ENCODE measurements at regions not wholly inside any gene's neighbourhood (a gene's known extent, or its start where the extent isn't known, plus 50 kb on each side); places are given as distances from the start of the nearest gene placed in this dataset.

DNA sequence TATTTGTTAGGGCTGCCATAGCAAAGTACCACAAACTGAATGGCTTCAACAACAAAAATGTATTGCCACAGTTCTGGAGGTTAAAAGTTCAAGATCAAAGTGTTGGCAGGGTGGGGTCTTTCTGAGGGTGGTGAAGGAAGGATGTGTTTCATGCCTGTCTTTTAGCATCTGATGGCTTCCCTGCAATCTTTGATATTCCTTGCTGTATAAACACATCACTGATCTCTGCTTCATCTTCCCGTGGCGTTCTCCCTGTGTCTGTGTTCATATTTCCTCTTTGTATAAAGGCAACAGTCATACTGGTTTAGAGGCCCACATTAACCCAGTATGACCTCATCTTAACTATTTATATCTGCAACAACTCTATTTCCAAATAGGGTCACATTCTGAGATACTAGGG is 167.5 kb downstream of the BTG1 start:
- H3K4me1 ChIP-seq: no peaks in the 10 kb centered on the region
- 31 to 54% methylated on average over 2 of the region's 2 CpGs for WGBS, 2 donors (ENCODE audit: low coverage in 1 of 2)
- ATAC-seq: no peak
- TF ChIP-seq EP300 (IDR thresholded peaks at IDR 0.05): no peak
- no peak for TF ChIP-seq POLR2AphosphoS5 (IDR thresholded peaks at IDR 0.05)
- no peak for TF ChIP-seq POLR2A (IDR thresholded peaks at IDR 0.05)
- TF ChIP-seq, protein P1, sequence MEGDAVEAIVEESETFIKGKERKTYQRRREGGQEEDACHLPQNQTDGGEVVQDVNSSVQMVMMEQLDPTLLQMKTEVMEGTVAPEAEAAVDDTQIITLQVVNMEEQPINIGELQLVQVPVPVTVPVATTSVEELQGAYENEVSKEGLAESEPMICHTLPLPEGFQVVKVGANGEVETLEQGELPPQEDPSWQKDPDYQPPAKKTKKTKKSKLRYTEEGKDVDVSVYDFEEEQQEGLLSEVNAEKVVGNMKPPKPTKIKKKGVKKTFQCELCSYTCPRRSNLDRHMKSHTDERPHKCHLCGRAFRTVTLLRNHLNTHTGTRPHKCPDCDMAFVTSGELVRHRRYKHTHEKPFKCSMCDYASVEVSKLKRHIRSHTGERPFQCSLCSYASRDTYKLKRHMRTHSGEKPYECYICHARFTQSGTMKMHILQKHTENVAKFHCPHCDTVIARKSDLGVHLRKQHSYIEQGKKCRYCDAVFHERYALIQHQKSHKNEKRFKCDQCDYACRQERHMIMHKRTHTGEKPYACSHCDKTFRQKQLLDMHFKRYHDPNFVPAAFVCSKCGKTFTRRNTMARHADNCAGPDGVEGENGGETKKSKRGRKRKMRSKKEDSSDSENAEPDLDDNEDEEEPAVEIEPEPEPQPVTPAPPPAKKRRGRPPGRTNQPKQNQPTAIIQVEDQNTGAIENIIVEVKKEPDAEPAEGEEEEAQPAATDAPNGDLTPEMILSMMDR (IDR thresholded peaks at IDR 0.05): no peak
- H3K4me3 ChIP-seq: no peak overlapping the region
- H3K9me3 ChIP-seq: no peaks in the 10 kb centered on the region
- no peaks in the 10 kb centered on the region for H3K27me3 ChIP-seq
- H3K27ac ChIP-seq: no peak overlapping the region
- H3K36me3 ChIP-seq: no peaks in the 10 kb centered on the region

DNA sequence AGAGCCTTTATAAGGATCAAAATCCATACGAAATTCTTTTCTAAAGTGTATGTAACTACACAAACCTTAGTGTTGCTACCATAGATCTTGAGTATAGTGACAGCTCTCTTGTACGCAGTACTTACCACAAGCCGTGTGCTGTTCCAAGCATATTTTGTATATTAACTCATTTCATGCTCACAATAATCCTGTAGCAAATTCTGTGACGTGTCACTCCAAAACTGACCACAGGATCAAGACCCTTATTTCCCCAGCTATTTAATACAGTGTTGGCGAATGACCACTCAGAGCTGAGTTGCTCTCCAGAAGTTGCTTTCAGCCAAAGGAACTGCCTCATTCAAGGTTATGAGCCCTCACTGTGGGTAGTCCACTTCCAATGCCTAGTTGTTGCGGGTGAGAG is 169.8 kb downstream of the BTG1 start:
- TF ChIP-seq POLR2AphosphoS5 (IDR thresholded peaks at IDR 0.05): no peak
- TF ChIP-seq, protein P1 (IDR thresholded peaks at IDR 0.05): no peak
- no peak for TF ChIP-seq EP300 (IDR thresholded peaks at IDR 0.05)
- TF ChIP-seq POLR2A (IDR thresholded peaks at IDR 0.05): no peak
- Histone ChIP-seq H3K4me1 (no peaks in the 10 kb centered on the region), H3K27me3 (no peaks in the 10 kb centered on the region), H3K4me3 (no peak overlapping the region), H3K36me3 (no peaks in the 10 kb centered on the region), H3K9me3 (no peaks in the 10 kb centered on the region), H3K27ac (no peak overlapping the region)
- WGBS, 2 donors (ENCODE audit: low coverage in 1 of 2): 95 to 100% methylated on average over 5 to 6 of the region's 6 CpGs
- ATAC-seq: no peak

DNA sequence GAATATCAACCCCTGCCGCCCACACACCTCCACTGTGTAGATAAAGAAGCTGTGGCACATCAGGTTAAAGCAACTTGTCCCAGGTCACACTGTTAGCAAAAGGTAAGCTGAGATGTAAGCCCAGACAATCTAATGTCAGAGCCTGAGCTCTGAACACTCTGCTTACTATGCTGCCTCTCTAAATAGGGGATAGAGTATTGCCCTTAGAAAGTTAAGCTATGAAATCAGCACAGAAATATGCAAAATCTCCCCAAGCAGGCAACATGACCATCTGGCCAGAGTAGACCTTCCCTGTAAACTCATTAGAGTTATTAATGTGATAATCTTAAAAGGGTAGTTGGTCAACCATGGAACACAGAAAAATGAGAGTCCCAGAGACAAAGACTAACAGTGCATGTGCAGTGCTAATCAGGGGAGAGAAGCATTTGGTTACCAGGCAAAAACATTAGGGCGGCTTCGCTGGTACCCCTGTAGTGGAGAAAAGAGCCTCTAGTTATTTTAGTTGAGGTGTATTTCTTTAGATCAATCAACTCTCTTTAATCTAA is 171.0 kb downstream of the BTG1 start:
- 100% methylated on average over 2 to 3 of the region's 3 CpGs for WGBS, 2 donors (ENCODE audit: low coverage in 1 of 2)
- TF ChIP-seq POLR2A (IDR thresholded peaks at IDR 0.05): no peak
- no peak for TF ChIP-seq POLR2AphosphoS5 (IDR thresholded peaks at IDR 0.05)
- TF ChIP-seq, protein P1 (IDR thresholded peaks at IDR 0.05): no peak
- no peak for TF ChIP-seq EP300 (IDR thresholded peaks at IDR 0.05)
- Histone ChIP-seq H3K27me3 (no peaks in the 10 kb centered on the region), H3K27ac (no peak overlapping the region), H3K9me3 (no peaks in the 10 kb centered on the region), H3K4me3 (no peak overlapping the region), H3K36me3 (no peaks in the 10 kb centered on the region), H3K4me1 (no peaks in the 10 kb centered on the region)
- no peak for ATAC-seq

DNA sequence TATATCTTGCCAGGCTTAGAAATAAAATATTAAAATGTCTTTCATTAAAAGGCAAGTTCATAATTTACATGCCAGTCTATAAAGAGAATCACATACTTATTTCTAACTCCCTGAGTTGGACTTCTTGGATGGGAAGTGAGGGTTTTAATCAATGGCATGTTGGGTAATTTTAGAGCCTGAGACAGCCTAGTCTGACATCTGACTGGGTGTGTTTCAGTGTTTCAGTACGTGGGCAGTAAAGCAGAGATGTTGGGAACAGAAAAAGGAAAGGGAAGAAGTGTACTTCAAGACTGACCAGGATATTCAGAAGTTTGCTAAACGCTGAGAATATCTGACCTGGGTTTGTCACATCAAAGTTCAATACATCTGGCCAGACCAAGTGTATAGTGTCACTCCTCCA is 171.8 kb downstream of the BTG1 start:
- 76 to 86% methylated on average over 2 of the region's 2 CpGs for WGBS, 2 donors (ENCODE audit: low coverage in 1 of 2)
- no peaks in the 10 kb centered on the region for H3K9me3 ChIP-seq
- no peak overlapping the region for H3K27ac ChIP-seq
- H3K4me3 ChIP-seq: no peak overlapping the region
- H3K27me3 ChIP-seq: no peaks in the 10 kb centered on the region
- no peaks in the 10 kb centered on the region for H3K36me3 ChIP-seq
- no peaks in the 10 kb centered on the region for H3K4me1 ChIP-seq
- no peak for ATAC-seq
- TF ChIP-seq, protein P1 (IDR thresholded peaks at IDR 0.05): no peak

DNA sequence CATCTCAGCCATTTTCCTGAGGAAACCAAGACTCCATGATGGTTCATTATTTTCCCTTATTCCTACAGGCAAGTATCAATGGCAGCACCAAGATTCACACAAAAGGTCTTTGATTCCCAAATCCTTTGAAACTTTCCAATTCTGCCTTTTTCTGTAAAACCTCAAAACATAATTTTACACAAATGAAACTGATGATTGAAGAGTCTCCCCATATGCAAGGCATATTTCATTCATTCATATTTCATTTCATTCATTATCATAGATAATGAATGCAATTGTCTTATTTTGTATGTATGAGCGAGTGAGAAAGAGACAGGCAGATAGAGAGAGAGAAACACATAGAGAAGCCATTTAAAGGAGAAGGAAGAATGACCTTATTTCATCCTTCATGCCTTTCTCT is 172.8 kb downstream of the BTG1 start:
- TF ChIP-seq POLR2A (IDR thresholded peaks at IDR 0.05) (no peak), EP300 (IDR thresholded peaks at IDR 0.05) (no peak), POLR2AphosphoS5 (IDR thresholded peaks at IDR 0.05) (no peak)
- TF ChIP-seq, protein P1 (IDR thresholded peaks at IDR 0.05): no peak
- H3K9me3 ChIP-seq: no peaks in the 10 kb centered on the region
- no peak overlapping the region for H3K27ac ChIP-seq
- 80 to 94% methylated on average over 1 of the region's 1 CpG for WGBS, 2 donors (ENCODE audit: low coverage in 1 of 2)
- no peak for ATAC-seq
- no peaks in the 10 kb centered on the region for H3K27me3 ChIP-seq
- no peak overlapping the region for H3K4me3 ChIP-seq
- H3K4me1 ChIP-seq: no peaks in the 10 kb centered on the region
- no peaks in the 10 kb centered on the region for H3K36me3 ChIP-seq
